WTC11 (cell line): ENCODE measurements at regions not wholly inside any gene's neighbourhood (a gene's known extent, or its start where the extent isn't known, plus 50 kb on each side); places are given as distances from the start of the nearest gene placed in this dataset.
A peak's percentile ranks its signal among the peaks of the same experiment; 100 is the strongest.

Source experiments
- ATAC-seq: fragments of 200-7000 bp; cut with Tn5 transposase; 2 replicates; pipeline ENCODE4 v1.10.0; 2021; ENCODE audit warnings: mild to moderate bottlenecking, moderate library complexity
- CTCF ChIA-PET: fragments of 300-600 bp; sonication (Branson Sonifier 250); formaldehyde crosslinking; loops from one replicate; lab custom pipeline; 2021; ENCODE audit warnings: antibody characterized with exemption; lab: Charles Lee
- POLR2A ChIA-PET: fragments of 350-600 bp; sonication (Branson Sonifier 250); formaldehyde crosslinking; loops from one replicate; lab custom pipeline; 2021; ENCODE audit warnings: antibody characterized with exemption; lab: Charles Lee
- DNase-seq: peaks from one replicate; pipeline ENCODE4 v3.0.0; 2021; ENCODE audit warnings: low spot score
- H3K27ac Mint-ChIP-seq: 2 replicates; pipeline ENCODE4 v1.8.0; 2021; ENCODE audit warnings: mixed read lengths
- H3K27me3 Mint-ChIP-seq: 2 replicates; pipeline ENCODE4 v1.8.0; 2021; ENCODE audit warnings: low read depth, mild to moderate bottlenecking, moderate library complexity, mixed read lengths
- H3K36me3 Mint-ChIP-seq: 2 replicates; pipeline ENCODE4 v1.8.0; 2021; ENCODE audit warnings: mixed read lengths
- H3K4me1 Mint-ChIP-seq: 2 replicates; pipeline ENCODE4 v1.8.0; 2022; ENCODE audit warnings: mixed read lengths
- H3K4me3 Mint-ChIP-seq: 2 replicates; pipeline ENCODE4 v1.8.0; 2021; ENCODE audit warnings: mild to moderate bottlenecking, moderate library complexity, mixed read lengths
- H3K9me3 Mint-ChIP-seq: 2 replicates; pipeline ENCODE4 v1.8.0; 2021; ENCODE audit warnings: mixed read lengths
- CBFB ChIP-seq: sonication (generic); formaldehyde crosslinking; IDR thresholded peaks from 2 replicates; pipeline ENCODE4 v1.8.1; 2022; ENCODE audit warnings: mild to moderate bottlenecking, low read depth, missing genetic modification reagents
- GTF2I ChIP-seq: fragments of 250-450 bp; sonication (Bioruptor Pico); conservative IDR thresholded peaks from 2 replicates; pipeline ENCODE4 v1.4.0; 2021; ENCODE audit warnings: mild to moderate bottlenecking
- NR2C2 ChIP-seq: sonication (generic); formaldehyde crosslinking; IDR thresholded peaks from 2 replicates; pipeline ENCODE4 v1.8.0; 2022; ENCODE audit warnings: mild to moderate bottlenecking, missing genetic modification reagents
- RELA ChIP-seq: sonication (generic); formaldehyde crosslinking; IDR thresholded peaks from 2 replicates; pipeline ENCODE4 v1.8.1; 2022; ENCODE audit warnings: missing genetic modification reagents, mild to moderate bottlenecking, borderline replicate concordance
- SMAD4 ChIP-seq: sonication (generic); formaldehyde crosslinking; IDR thresholded peaks from 2 replicates; pipeline ENCODE4 v1.8.0; 2022; ENCODE audit warnings: mild to moderate bottlenecking, missing genetic modification reagents
- TCF7 ChIP-seq: sonication (generic); formaldehyde crosslinking; IDR thresholded peaks from 2 replicates; pipeline ENCODE4 v1.8.0; 2022; ENCODE audit warnings: mild to moderate bottlenecking, low read depth, missing genetic modification reagents, moderate library complexity
- TP53 ChIP-seq: sonication (generic); formaldehyde crosslinking; IDR thresholded peaks from 2 replicates; pipeline ENCODE4 v1.8.1; 2023; ENCODE audit warnings: mild to moderate bottlenecking, missing genetic modification reagents
- ZNF219 ChIP-seq: sonication (generic); formaldehyde crosslinking; IDR thresholded peaks from 2 replicates; pipeline ENCODE4 v1.8.0; 2023; ENCODE audit warnings: missing genetic modification reagents, mild to moderate bottlenecking, borderline replicate concordance
- ZNF317 ChIP-seq: sonication (generic); formaldehyde crosslinking; IDR thresholded peaks from 2 replicates; pipeline ENCODE4 v1.8.1; 2023; ENCODE audit warnings: low read depth, mild to moderate bottlenecking, moderate library complexity, missing genetic modification reagents, borderline replicate concordance
- TF ChIP-seq, protein P1 (sequence below): sonication (generic); formaldehyde crosslinking; IDR thresholded peaks from 2 replicates; pipeline ENCODE4 v1.8.0; 2022; ENCODE audit warnings: missing genetic modification reagents
- TF ChIP-seq, protein P2 (sequence below): fragments of 250-450 bp; sonication (Bioruptor Pico); IDR thresholded peaks from 2 replicates; pipeline ENCODE4 v1.8.0; 2021; ENCODE audit warnings: mild to moderate bottlenecking
- TF ChIP-seq, protein P3 (sequence below): sonication (generic); formaldehyde crosslinking; IDR thresholded peaks from 2 replicates; pipeline ENCODE4 v1.8.0; 2023; ENCODE audit warnings: mild to moderate bottlenecking, missing genetic modification reagents
- TF ChIP-seq, protein P4 (sequence below): sonication (generic); formaldehyde crosslinking; IDR thresholded peaks from 2 replicates; pipeline ENCODE4 v1.8.1; 2023; ENCODE audit warnings: mild to moderate bottlenecking, missing genetic modification reagents
- TF ChIP-seq, protein P5 (sequence below): fragments of 200-600 bp; IDR thresholded peaks from 2 replicates; pipeline ENCODE4 v1.8.0; 2022; ENCODE audit warnings: antibody characterized with exemption
- TF ChIP-seq, protein P6 (sequence below): sonication (generic); formaldehyde crosslinking; IDR thresholded peaks from 2 replicates; pipeline ENCODE4 v1.8.0; 2022; ENCODE audit warnings: mild to moderate bottlenecking, missing genetic modification reagents
- TF ChIP-seq, protein P7 (sequence below): fragments of 250-450 bp; sonication (Bioruptor Pico); IDR thresholded peaks from 2 replicates; pipeline ENCODE4 v1.9.0; 2021; ENCODE audit warnings: mild to moderate bottlenecking, borderline replicate concordance

DNA sequence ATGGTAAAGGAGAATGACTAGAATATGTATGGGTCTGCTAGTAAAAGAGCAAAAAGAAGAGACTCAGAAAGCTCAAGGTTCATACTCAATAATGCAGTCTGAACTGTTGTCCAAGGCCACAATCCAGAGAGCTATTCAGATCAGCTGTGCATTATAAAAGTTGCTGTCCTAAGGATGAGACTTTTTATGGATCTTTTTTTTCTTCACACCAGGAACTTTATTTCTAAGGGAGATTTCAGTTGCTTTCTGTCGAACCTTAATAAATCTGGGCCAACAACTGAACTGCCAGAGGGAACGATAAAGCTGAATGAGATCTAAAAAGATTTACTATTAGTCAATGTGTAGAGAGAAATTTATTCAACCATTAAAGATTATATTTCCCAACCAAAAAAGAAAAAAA is 948.3 kb upstream of the NOVA1 start (continued):
- TF ChIP-seq, protein P1, sequence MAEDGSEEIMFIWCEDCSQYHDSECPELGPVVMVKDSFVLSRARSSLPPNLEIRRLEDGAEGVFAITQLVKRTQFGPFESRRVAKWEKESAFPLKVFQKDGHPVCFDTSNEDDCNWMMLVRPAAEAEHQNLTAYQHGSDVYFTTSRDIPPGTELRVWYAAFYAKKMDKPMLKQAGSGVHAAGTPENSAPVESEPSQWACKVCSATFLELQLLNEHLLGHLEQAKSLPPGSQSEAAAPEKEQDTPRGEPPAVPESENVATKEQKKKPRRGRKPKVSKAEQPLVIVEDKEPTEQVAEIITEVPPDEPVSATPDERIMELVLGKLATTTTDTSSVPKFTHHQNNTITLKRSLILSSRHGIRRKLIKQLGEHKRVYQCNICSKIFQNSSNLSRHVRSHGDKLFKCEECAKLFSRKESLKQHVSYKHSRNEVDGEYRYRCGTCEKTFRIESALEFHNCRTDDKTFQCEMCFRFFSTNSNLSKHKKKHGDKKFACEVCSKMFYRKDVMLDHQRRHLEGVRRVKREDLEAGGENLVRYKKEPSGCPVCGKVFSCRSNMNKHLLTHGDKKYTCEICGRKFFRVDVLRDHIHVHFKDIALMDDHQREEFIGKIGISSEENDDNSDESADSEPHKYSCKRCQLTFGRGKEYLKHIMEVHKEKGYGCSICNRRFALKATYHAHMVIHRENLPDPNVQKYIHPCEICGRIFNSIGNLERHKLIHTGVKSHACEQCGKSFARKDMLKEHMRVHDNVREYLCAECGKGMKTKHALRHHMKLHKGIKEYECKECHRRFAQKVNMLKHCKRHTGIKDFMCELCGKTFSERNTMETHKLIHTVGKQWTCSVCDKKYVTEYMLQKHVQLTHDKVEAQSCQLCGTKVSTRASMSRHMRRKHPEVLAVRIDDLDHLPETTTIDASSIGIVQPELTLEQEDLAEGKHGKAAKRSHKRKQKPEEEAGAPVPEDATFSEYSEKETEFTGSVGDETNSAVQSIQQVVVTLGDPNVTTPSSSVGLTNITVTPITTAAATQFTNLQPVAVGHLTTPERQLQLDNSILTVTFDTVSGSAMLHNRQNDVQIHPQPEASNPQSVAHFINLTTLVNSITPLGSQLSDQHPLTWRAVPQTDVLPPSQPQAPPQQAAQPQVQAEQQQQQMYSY (CRISPR knock-in tag), result no peak

DNA sequence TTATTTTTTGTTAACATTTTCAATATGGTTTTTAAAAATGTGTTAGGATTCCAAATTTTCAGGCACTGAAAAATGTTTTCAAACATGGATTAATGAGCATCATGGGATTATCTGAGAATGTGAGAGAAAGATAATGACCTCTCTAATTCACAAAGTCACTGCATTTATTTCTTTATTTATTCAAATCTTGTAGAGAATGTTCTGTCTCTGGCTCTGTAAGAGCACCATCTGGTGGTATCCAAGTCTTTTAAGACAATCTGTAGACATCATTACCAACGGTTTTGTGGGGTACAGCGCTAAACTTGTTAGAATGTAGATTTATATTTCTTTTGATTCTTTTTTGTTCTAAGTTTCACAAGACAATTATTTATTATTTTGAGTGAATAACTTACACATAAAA is 956.0 kb upstream of the NOVA1 start:
- Mint-ChIP-seq H3K9me3 (peaks cover 9% of the 10 kb centered on the region), H3K27me3 (no peaks in the 10 kb centered on the region), H3K36me3 (peaks cover 8% of the 10 kb centered on the region)
- DNase-seq (no peak), ATAC-seq (peak; percentile 55; the same call in 1 of the 2 replicates)
- CTCF ChIA-PET, result interaction anchor here (0.6 to 1.0 kb wide), 3 partner anchors 8 to 82 kb away, joined by 3 to 4 read pairs (median 3); no protein-coding TSS in a partner anchor
- TF ChIP-seq, protein P2, sequence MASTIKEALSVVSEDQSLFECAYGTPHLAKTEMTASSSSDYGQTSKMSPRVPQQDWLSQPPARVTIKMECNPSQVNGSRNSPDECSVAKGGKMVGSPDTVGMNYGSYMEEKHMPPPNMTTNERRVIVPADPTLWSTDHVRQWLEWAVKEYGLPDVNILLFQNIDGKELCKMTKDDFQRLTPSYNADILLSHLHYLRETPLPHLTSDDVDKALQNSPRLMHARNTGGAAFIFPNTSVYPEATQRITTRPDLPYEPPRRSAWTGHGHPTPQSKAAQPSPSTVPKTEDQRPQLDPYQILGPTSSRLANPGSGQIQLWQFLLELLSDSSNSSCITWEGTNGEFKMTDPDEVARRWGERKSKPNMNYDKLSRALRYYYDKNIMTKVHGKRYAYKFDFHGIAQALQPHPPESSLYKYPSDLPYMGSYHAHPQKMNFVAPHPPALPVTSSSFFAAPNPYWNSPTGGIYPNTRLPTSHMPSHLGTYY, result no peak
- TF ChIP-seq GTF2I (CRISPR knock-in tag), result no peak
- no peak for TF ChIP-seq CBFB (CRISPR knock-in tag)
- TF ChIP-seq, protein P3, sequence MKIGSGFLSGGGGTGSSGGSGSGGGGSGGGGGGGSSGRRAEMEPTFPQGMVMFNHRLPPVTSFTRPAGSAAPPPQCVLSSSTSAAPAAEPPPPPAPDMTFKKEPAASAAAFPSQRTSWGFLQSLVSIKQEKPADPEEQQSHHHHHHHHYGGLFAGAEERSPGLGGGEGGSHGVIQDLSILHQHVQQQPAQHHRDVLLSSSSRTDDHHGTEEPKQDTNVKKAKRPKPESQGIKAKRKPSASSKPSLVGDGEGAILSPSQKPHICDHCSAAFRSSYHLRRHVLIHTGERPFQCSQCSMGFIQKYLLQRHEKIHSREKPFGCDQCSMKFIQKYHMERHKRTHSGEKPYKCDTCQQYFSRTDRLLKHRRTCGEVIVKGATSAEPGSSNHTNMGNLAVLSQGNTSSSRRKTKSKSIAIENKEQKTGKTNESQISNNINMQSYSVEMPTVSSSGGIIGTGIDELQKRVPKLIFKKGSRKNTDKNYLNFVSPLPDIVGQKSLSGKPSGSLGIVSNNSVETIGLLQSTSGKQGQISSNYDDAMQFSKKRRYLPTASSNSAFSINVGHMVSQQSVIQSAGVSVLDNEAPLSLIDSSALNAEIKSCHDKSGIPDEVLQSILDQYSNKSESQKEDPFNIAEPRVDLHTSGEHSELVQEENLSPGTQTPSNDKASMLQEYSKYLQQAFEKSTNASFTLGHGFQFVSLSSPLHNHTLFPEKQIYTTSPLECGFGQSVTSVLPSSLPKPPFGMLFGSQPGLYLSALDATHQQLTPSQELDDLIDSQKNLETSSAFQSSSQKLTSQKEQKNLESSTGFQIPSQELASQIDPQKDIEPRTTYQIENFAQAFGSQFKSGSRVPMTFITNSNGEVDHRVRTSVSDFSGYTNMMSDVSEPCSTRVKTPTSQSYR (CRISPR knock-in tag), result no peak
- TF ChIP-seq, protein P4, sequence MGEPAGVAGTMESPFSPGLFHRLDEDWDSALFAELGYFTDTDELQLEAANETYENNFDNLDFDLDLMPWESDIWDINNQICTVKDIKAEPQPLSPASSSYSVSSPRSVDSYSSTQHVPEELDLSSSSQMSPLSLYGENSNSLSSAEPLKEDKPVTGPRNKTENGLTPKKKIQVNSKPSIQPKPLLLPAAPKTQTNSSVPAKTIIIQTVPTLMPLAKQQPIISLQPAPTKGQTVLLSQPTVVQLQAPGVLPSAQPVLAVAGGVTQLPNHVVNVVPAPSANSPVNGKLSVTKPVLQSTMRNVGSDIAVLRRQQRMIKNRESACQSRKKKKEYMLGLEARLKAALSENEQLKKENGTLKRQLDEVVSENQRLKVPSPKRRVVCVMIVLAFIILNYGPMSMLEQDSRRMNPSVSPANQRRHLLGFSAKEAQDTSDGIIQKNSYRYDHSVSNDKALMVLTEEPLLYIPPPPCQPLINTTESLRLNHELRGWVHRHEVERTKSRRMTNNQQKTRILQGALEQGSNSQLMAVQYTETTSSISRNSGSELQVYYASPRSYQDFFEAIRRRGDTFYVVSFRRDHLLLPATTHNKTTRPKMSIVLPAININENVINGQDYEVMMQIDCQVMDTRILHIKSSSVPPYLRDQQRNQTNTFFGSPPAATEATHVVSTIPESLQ (CRISPR knock-in tag), result no peak
- no peak for TF ChIP-seq SMAD4
- TF ChIP-seq, protein P5, sequence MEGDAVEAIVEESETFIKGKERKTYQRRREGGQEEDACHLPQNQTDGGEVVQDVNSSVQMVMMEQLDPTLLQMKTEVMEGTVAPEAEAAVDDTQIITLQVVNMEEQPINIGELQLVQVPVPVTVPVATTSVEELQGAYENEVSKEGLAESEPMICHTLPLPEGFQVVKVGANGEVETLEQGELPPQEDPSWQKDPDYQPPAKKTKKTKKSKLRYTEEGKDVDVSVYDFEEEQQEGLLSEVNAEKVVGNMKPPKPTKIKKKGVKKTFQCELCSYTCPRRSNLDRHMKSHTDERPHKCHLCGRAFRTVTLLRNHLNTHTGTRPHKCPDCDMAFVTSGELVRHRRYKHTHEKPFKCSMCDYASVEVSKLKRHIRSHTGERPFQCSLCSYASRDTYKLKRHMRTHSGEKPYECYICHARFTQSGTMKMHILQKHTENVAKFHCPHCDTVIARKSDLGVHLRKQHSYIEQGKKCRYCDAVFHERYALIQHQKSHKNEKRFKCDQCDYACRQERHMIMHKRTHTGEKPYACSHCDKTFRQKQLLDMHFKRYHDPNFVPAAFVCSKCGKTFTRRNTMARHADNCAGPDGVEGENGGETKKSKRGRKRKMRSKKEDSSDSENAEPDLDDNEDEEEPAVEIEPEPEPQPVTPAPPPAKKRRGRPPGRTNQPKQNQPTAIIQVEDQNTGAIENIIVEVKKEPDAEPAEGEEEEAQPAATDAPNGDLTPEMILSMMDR, result no peak
- TF ChIP-seq TCF7 (CRISPR knock-in tag), result no peak
- TF ChIP-seq, all 79 proteins: peak for 0
- H3K4me3 Mint-ChIP-seq, result no peak overlapping the region
- peaks cover 10% of the 10 kb centered on the region for H3K4me1 Mint-ChIP-seq
- POLR2A ChIA-PET, result no interaction called here
- H3K27ac Mint-ChIP-seq, result no peak overlapping the region

DNA sequence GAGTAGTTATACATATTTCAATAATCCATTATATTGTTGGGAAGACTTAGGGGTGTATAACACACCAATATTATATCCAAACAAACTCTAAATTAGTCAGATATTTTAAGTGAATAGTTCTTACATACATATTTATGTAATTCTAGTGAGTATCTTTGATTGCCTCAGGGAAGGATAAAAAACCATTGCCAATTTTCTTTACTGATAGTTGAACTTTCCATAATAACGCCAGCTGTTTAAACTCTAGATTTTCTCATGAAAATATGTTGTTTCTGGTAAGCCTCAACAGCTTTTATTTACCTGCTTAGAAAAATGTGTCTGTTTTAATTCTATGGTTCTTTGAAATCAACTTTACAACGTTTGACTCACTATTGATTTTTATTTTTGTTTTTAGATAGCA is 959.6 kb upstream of the NOVA1 start:
- Mint-ChIP-seq H3K27ac (no peak overlapping the region), H3K4me3 (no peak overlapping the region), H3K9me3 (no peaks in the 10 kb centered on the region), H3K36me3 (no peaks in the 10 kb centered on the region), H3K27me3 (no peaks in the 10 kb centered on the region), H3K4me1 (no peaks in the 10 kb centered on the region; the same call in 1 of the 2 replicates)
- ChIA-PET CTCF (no interaction called here), POLR2A (no interaction called here)
- DNase-seq, result no peak
- ATAC-seq, result no peak
- TF ChIP-seq NR2C2 (CRISPR knock-in tag) (no peak), TP53 (CRISPR knock-in tag) (no peak), RELA (CRISPR knock-in tag) (no peak), ZNF317 (no peak), ZNF219 (no peak)
- TF ChIP-seq, protein P6, sequence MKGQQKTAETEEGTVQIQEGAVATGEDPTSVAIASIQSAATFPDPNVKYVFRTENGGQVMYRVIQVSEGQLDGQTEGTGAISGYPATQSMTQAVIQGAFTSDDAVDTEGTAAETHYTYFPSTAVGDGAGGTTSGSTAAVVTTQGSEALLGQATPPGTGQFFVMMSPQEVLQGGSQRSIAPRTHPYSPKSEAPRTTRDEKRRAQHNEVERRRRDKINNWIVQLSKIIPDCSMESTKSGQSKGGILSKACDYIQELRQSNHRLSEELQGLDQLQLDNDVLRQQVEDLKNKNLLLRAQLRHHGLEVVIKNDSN (CRISPR knock-in tag), result no peak
- TF ChIP-seq, protein P7, sequence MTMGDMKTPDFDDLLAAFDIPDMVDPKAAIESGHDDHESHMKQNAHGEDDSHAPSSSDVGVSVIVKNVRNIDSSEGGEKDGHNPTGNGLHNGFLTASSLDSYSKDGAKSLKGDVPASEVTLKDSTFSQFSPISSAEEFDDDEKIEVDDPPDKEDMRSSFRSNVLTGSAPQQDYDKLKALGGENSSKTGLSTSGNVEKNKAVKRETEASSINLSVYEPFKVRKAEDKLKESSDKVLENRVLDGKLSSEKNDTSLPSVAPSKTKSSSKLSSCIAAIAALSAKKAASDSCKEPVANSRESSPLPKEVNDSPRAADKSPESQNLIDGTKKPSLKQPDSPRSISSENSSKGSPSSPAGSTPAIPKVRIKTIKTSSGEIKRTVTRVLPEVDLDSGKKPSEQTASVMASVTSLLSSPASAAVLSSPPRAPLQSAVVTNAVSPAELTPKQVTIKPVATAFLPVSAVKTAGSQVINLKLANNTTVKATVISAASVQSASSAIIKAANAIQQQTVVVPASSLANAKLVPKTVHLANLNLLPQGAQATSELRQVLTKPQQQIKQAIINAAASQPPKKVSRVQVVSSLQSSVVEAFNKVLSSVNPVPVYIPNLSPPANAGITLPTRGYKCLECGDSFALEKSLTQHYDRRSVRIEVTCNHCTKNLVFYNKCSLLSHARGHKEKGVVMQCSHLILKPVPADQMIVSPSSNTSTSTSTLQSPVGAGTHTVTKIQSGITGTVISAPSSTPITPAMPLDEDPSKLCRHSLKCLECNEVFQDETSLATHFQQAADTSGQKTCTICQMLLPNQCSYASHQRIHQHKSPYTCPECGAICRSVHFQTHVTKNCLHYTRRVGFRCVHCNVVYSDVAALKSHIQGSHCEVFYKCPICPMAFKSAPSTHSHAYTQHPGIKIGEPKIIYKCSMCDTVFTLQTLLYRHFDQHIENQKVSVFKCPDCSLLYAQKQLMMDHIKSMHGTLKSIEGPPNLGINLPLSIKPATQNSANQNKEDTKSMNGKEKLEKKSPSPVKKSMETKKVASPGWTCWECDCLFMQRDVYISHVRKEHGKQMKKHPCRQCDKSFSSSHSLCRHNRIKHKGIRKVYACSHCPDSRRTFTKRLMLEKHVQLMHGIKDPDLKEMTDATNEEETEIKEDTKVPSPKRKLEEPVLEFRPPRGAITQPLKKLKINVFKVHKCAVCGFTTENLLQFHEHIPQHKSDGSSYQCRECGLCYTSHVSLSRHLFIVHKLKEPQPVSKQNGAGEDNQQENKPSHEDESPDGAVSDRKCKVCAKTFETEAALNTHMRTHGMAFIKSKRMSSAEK (CRISPR knock-in tag), result no peak
